ENCODE measurements at regions not wholly inside any gene's neighbourhood (a gene's known extent, or its start where the extent isn't known, plus 50 kb on each side); places are given as distances from the start of the nearest gene placed in this dataset.

DNA sequence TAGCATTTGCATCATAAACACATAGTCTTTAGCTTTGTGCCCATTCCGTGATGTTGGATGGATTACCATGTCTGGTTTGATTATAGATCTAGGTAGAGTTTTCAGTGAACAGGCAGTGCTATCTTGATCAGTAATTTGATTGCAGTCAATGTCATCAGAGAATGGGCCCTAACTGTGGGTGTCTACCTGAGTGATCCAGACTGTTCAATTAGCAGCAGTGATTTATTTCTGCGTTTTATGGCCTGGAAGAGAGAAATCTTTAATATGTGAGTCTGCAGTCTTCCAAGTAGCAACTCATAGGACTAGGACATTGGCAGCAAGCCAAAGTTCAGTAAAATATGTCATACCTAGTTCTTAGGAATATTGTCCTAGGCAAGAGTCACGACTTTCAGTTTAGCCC lies 80.3 kb downstream of the CASP12 start:
- no peak overlapping the region for H3K4me3 ChIP-seq (ENCODE audit: low read length)
- DNase-seq (ENCODE audit: low read depth): peak; percentile 10
- TF ChIP-seq, protein P1, sequence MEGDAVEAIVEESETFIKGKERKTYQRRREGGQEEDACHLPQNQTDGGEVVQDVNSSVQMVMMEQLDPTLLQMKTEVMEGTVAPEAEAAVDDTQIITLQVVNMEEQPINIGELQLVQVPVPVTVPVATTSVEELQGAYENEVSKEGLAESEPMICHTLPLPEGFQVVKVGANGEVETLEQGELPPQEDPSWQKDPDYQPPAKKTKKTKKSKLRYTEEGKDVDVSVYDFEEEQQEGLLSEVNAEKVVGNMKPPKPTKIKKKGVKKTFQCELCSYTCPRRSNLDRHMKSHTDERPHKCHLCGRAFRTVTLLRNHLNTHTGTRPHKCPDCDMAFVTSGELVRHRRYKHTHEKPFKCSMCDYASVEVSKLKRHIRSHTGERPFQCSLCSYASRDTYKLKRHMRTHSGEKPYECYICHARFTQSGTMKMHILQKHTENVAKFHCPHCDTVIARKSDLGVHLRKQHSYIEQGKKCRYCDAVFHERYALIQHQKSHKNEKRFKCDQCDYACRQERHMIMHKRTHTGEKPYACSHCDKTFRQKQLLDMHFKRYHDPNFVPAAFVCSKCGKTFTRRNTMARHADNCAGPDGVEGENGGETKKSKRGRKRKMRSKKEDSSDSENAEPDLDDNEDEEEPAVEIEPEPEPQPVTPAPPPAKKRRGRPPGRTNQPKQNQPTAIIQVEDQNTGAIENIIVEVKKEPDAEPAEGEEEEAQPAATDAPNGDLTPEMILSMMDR (IDR thresholded peaks at IDR 0.05; ENCODE audit: insufficient read depth, low read depth, low read length, missing control alignments): no peak

DNA sequence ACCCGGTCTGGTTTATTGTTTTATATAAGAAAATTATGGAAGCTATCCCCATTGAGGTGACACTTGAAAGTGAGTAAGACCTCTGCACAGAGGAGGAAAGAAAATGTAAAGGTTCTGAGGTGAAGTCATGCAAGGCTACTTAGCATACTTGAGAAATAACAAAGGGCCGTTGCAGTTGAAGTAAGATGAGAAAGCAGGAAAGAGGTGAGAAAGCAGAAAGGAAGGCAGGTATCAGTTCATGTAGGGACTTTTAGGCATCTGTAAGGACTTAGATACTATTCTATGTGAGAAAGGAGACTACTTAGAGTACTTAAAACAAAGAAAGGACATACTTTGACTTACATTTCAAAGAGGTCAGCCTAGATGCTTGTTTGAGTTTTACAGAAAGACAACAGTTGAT lies 84.7 kb downstream of the CASP12 start:
- no peak overlapping the region for H3K4me3 ChIP-seq (ENCODE audit: low read length)
- DNase-seq (ENCODE audit: low read depth): peak; percentile 17
- TF ChIP-seq, protein P1 (IDR thresholded peaks at IDR 0.05; ENCODE audit: insufficient read depth, low read depth, low read length, missing control alignments): no peak

DNA sequence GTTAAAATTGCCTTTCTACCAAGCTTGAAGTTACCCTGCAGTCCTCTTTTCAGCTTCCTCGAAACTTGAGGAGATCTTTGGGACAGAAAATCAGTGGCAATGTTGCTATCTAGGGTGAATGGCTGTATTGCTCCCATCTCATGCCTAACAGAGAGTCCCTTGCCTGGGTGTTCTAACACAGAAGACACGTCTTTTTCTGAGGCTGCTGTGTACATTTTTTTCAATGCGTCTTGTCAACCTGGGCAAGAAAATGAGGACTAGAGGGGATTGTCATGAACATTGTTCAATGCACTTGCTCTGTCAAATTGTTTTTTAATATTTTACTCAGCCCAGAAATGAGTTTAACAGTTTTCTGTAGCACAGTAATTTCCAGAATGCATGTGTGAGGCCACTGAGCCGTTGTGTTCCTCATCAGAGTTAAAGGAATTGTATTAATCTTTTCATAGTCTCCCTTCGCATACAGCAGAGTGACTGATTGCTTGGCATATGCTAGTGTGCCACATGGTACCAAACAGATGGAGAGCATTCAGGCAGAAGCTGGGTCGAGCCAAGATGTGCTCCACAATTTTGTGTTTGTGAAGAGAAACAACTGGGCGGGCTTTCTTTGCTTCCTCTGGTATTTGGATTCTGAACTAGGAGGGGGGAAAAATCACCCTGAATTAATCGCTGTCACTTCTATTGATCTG lies 86.0 kb downstream of the CASP12 start:
- TF ChIP-seq, protein P1 (IDR thresholded peaks at IDR 0.05; ENCODE audit: insufficient read depth, low read depth, low read length, missing control alignments): no peak
- no peak for DNase-seq (ENCODE audit: low read depth)
- H3K4me3 ChIP-seq (ENCODE audit: low read length): no peak overlapping the region

DNA sequence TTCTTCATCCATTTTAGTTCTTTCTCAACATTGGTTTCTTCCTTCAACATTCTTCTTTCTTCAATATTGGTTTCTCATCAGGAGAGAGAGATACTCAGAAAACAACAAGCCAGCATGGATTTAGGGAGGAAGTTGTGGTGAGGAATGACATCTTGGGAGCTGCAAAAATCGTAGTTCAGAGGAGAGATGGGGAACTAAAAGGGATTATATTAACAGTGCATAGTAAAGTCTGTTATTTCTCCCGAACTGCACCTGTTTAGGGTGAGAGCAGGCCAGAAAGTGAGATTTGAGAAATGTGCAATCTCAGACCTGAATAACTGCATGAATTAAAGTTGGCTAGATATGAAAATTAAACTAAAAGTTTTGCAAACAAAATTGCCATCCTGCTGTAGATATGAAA lies 94.5 kb downstream of the CASP12 start:
- no peak for DNase-seq (ENCODE audit: low read depth)

DNA sequence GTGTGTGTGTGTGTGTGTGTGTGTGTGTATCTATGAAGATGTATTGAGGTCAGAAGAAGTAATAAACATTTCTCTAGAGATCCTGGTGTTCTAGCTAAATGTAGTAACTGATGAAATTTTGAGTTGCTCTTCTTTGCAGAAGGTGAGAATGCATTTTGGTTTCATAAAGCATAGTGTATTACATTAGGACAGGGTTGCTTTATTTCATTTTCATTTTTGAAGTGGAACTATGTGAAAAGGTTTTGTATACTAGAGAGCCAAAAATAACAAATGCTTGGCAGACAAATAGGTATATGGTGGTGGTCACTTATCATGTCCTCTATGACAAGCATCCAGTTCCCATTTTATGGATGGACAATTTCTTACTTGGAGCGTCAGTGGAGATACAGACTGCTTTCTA lies 99.0 kb downstream of the CASP12 start:
- no peak overlapping the region for H3K4me3 ChIP-seq (ENCODE audit: low read length)
- DNase-seq (ENCODE audit: low read depth): no peak
- TF ChIP-seq, protein P1 (IDR thresholded peaks at IDR 0.05; ENCODE audit: insufficient read depth, low read depth, low read length, missing control alignments): no peak

More for the DNA sequence above, 94.5 kb downstream of the CASP12 start:
- no peak overlapping the region for H3K4me3 ChIP-seq (ENCODE audit: low read length)
- TF ChIP-seq, protein P1 (IDR thresholded peaks at IDR 0.05; ENCODE audit: insufficient read depth, low read depth, low read length, missing control alignments): no peak

DNA sequence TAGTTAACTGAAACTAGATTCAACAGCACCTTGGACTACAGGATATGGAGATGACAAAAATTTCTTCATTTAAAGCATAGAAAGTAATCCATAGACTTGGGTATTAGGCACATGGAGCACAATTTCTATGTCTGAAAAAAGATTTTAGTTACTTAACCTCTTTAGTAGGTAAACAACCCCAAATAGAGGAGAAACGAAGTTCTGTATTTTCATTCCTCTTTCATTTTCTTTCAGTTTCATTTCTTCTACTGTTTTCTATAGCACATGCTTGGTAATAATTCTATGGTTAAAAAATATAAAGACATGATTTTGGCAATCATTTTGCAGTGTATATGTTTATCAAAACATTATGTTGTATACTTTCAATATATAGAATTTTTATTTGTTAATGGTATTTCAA lies 99.5 kb downstream of the CASP12 start:
- TF ChIP-seq, protein P1 (IDR thresholded peaks at IDR 0.05; ENCODE audit: insufficient read depth, low read depth, low read length, missing control alignments): no peak
- H3K4me3 ChIP-seq (ENCODE audit: low read length): no peak overlapping the region
- DNase-seq (ENCODE audit: low read depth): no peak

DNA sequence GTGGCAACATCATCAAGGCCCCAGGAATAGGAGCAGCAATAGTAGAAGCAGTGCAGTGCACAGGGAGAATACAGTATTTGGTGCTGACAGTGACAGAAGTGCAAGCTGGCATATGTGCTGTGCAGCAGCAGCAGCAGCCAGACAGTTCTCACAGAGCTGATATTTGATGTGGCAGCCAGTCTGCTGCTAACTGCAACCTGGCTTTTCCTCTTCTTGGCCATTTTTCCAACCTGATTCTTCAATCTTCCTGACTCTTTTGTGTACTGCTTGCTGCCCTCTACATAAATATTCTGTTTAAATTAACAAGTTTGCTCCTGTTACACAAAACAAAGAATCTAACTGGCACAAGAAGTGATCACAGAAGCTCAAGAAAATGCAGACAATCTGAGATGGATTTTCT lies 102.0 kb downstream of the CASP12 start:
- TF ChIP-seq, protein P1 (IDR thresholded peaks at IDR 0.05; ENCODE audit: insufficient read depth, low read depth, low read length, missing control alignments): no peak
- no peak for DNase-seq (ENCODE audit: low read depth)
- no peak overlapping the region for H3K4me3 ChIP-seq (ENCODE audit: low read length)
